H1 (cell line): ENCODE measurements at regions not wholly inside any gene's neighbourhood (a gene's known extent, or its start where the extent isn't known, plus 50 kb on each side); places are given as distances from the start of the nearest gene placed in this dataset.

ENCODE experiments used
- CTCF ChIA-PET: fragments of 300-600 bp; sonication (Branson Sonifier 250); formaldehyde crosslinking; loops from one replicate; lab custom pipeline; 2021; ENCODE audit not compliant: partially characterized antibody; lab: Charles Lee
- POLR2A ChIA-PET: fragments of 300-600 bp; sonication (Branson Sonifier 250); formaldehyde crosslinking; loops from one replicate; lab custom pipeline; 2021; ENCODE audit warnings: inconsistent platforms; ENCODE audit not compliant: partially characterized antibody; lab: Charles Lee
- DNase-seq, 2 experiments: peaks; one replicate each; pipeline versions ENCODE4 v3.0.0 to v3.0.0-alpha.2; 2010 to 2022; ENCODE audit warnings: low spot score in 2 of 2, low read depth in 1 of 2, mixed read lengths in 1 of 2
- FAIRE-seq: peaks from 2 replicates; lab custom pipeline; 2011; peaks lifted over from hg19 to GRCh38; lab: Jason Lieb, UNC
- H2AFZ ChIP-seq: 2 replicates; pipeline ENCODE4 v1.8.1; 2012; ENCODE audit warnings: low read length, inconsistent platforms
- H2AK5ac ChIP-seq: 2 replicates; pipeline ENCODE4 v1.6.1; 2013; ENCODE audit warnings: low read depth, low read length
- H2BK120ac ChIP-seq: replicated peaks from 2 replicates; pipeline ENCODE3; 2013; ENCODE audit warnings: low read depth, low read length, inconsistent platforms
- H2BK12ac ChIP-seq: 2 replicates; pipeline ENCODE4 v1.6.1; 2013; ENCODE audit warnings: low read depth, low read length
- H2BK15ac ChIP-seq: 2 replicates; pipeline ENCODE4 v1.6.1; 2013; ENCODE audit warnings: low read length
- H2BK20ac ChIP-seq: 2 replicates; pipeline ENCODE4 v1.6.1; 2013; ENCODE audit warnings: low read length
- H2BK5ac ChIP-seq: 2 replicates; pipeline ENCODE4 v1.6.1; 2013; ENCODE audit warnings: low read depth, low read length
- H3K14ac ChIP-seq: 2 replicates; pipeline ENCODE4 v1.6.1; 2013; ENCODE audit warnings: inconsistent platforms; ENCODE audit not compliant: insufficient read length
- H3K18ac ChIP-seq: 2 replicates; pipeline ENCODE4 v1.6.1; 2013; ENCODE audit warnings: low read length; ENCODE audit errors: extremely low read depth
- H3K23ac ChIP-seq: 2 replicates; pipeline ENCODE4 v1.6.1; 2013; ENCODE audit warnings: inconsistent platforms; ENCODE audit not compliant: insufficient read length
- H3K23me2 ChIP-seq: 2 replicates; pipeline ENCODE4 v1.6.1; 2013; ENCODE audit warnings: low read depth, low read length
- H3K27ac ChIP-seq: 2 replicates; pipeline ENCODE4 v1.6.1; 2011; ENCODE audit warnings: low read depth, low read length, inconsistent platforms
- H3K27me3 ChIP-seq, 4 experiments: replicated peaks in 1 of 4; 1 replicate in 1 of 4; 2 replicates in 3 of 4; pipeline versions ENCODE4 v1.6.1 to v1.8.1; 2011 to 2013; ENCODE audit warnings: low read length in 3 of 4, mild to moderate bottlenecking in 3 of 4, inconsistent platforms in 2 of 4, mixed read lengths in 2 of 4, moderate library complexity in 1 of 4; ENCODE audit not compliant: control insufficient read depth in 3 of 4, insufficient read depth in 3 of 4; ENCODE audit errors: extremely low read depth in 1 of 4
- H3K36me3 ChIP-seq, 4 experiments: 2 replicates each; pipeline versions ENCODE4 v1.6.1 to v1.8.1; 2011 to 2013; ENCODE audit warnings: mild to moderate bottlenecking in 4 of 4, low read length in 3 of 4, moderate library complexity in 2 of 4, control low read depth in 1 of 4, inconsistent platforms in 1 of 4; ENCODE audit not compliant: insufficient read depth in 4 of 4, control insufficient read depth in 2 of 4
- H3K4ac ChIP-seq: replicated peaks from 2 replicates; pipeline ENCODE3; 2013; ENCODE audit warnings: low read length, low read depth, mixed read lengths, inconsistent platforms; ENCODE audit not compliant: insufficient read length
- H3K4me1 ChIP-seq, 4 experiments: replicated peaks in 1 of 4; 1 replicate in 1 of 4; 2 replicates in 3 of 4; pipeline versions ENCODE4 v1.6.1 to v1.8.1; 2011 to 2013; ENCODE audit warnings: low read length in 3 of 4, inconsistent platforms in 2 of 4, mixed read lengths in 1 of 4; ENCODE audit not compliant: insufficient read depth in 4 of 4, control insufficient read depth in 3 of 4
- H3K4me2 ChIP-seq, 2 experiments: 2 replicates each; pipeline versions ENCODE4 v1.6.1 to v1.8.1; 2011 to 2013; ENCODE audit warnings: low read depth in 2 of 2, low read length in 2 of 2, control low read depth in 1 of 2, inconsistent platforms in 1 of 2, mild to moderate bottlenecking in 1 of 2; ENCODE audit not compliant: insufficient read depth in 1 of 2
- H3K4me3 ChIP-seq, 4 experiments: fragments of 200-600, 300-600 bp in 1 of 4; sonication (generic), shearing (Covaris generic), sonication (Bioruptor Twin) in 1 of 4; 2 replicates each; pipeline versions ENCODE4 v1.5.1 to v1.8.1; 2011 to 2016; ENCODE audit warnings: low read length in 4 of 4, low read depth in 3 of 4, control low read depth in 2 of 4, inconsistent platforms in 2 of 4, mild to moderate bottlenecking in 2 of 4, mixed read lengths in 1 of 4, moderate library complexity in 1 of 4; ENCODE audit not compliant: insufficient read depth in 2 of 4; ENCODE audit errors: extremely low read depth in 1 of 4
- H3K56ac ChIP-seq: replicated peaks from 2 replicates; pipeline ENCODE3; 2013; ENCODE audit warnings: low read depth, mild to moderate bottlenecking, mixed read lengths, low read length, inconsistent platforms; ENCODE audit not compliant: insufficient read length
- H3K79me1 ChIP-seq: 2 replicates; pipeline ENCODE4 v1.6.1; 2013; ENCODE audit warnings: low read depth, low read length, control low read depth
- H3K79me2 ChIP-seq, 2 experiments: 2 replicates each; pipeline versions ENCODE4 v1.6.1 to v1.8.1; 2012 to 2013; ENCODE audit warnings: low read length in 2 of 2, mild to moderate bottlenecking in 2 of 2, inconsistent platforms in 1 of 2; ENCODE audit not compliant: insufficient read depth in 2 of 2, control insufficient read depth in 1 of 2
- H3K9ac ChIP-seq, 4 experiments: replicated peaks in 1 of 4; 1 replicate in 1 of 4; 2 replicates in 3 of 4; pipeline versions ENCODE4 v1.6.1 to v1.8.1; 2011 to 2013; ENCODE audit warnings: low read depth in 3 of 4, low read length in 3 of 4, control low read depth in 2 of 4, mild to moderate bottlenecking in 2 of 4, moderate library complexity in 2 of 4, inconsistent platforms in 1 of 4; ENCODE audit errors: extremely low read depth in 1 of 4
- H3K9me3 ChIP-seq, 2 experiments: 2 replicates each; pipeline versions ENCODE4 v1.6.1 to v1.8.1; 2012 to 2013; ENCODE audit warnings: mild to moderate bottlenecking in 2 of 2, moderate library complexity in 2 of 2, control low read depth in 1 of 2, inconsistent platforms in 1 of 2, low read depth in 1 of 2, low read length in 1 of 2, mixed read lengths in 1 of 2; ENCODE audit not compliant: insufficient read depth in 2 of 2
- H4K20me1 ChIP-seq, 2 experiments: replicated peaks in 1 of 2; 2 replicates each; pipeline versions ENCODE3 to v1.8.1; 2011 to 2013; ENCODE audit warnings: inconsistent platforms in 2 of 2, low read length in 2 of 2, mild to moderate bottlenecking in 1 of 2; ENCODE audit not compliant: insufficient read depth in 2 of 2, control insufficient read depth in 1 of 2
- H4K5ac ChIP-seq: 2 replicates; pipeline ENCODE4 v1.6.1; 2013; ENCODE audit warnings: low read length, low read depth, mixed read lengths, inconsistent platforms; ENCODE audit not compliant: insufficient read length
- H4K8ac ChIP-seq: 2 replicates; pipeline ENCODE4 v1.8.0; 2013; ENCODE audit warnings: mild to moderate bottlenecking, moderate library complexity, low read length, inconsistent platforms; ENCODE audit not compliant: insufficient read depth; ENCODE audit errors: extremely low read depth
- H4K91ac ChIP-seq: replicated peaks from 2 replicates; pipeline ENCODE3; 2013; ENCODE audit warnings: low read length, mixed read lengths, inconsistent platforms; ENCODE audit not compliant: insufficient read length
- ASH2L ChIP-seq: fragments of 200-600, 300-600 bp; sonication (generic); IDR thresholded peaks from one replicate; pipeline ENCODE4 v1.7.1; 2017; ENCODE audit warnings: low read length
- ATF2 ChIP-seq: IDR thresholded peaks from 2 replicates; pipeline ENCODE4 v1.6.1; 2012; ENCODE audit warnings: low read length, inconsistent platforms
- ATF3 ChIP-seq: IDR thresholded peaks from 2 replicates; pipeline ENCODE4 v1.6.1; 2011; ENCODE audit warnings: low read depth, mild to moderate bottlenecking, low read length; ENCODE audit not compliant: insufficient read depth
- BACH1 ChIP-seq: IDR thresholded peaks from 2 replicates; pipeline ENCODE4 v1.6.1; 2012; ENCODE audit warnings: low read length, improper control_type of control experiment
- E2F6 ChIP-seq: IDR thresholded peaks from 2 replicates; pipeline ENCODE4 v1.6.1; 2012; ENCODE audit warnings: inconsistent platforms
- EZH2 ChIP-seq: fragments of 200-600 bp; sonication (generic); IDR thresholded peaks from 2 replicates; pipeline ENCODE4 v1.7.1; 2012; ENCODE audit warnings: low read depth, mild to moderate bottlenecking, moderate library complexity, low read length, inconsistent platforms; ENCODE audit not compliant: severe bottlenecking
- JUN ChIP-seq: IDR thresholded peaks from 2 replicates; pipeline ENCODE4 v1.6.1; 2011; ENCODE audit warnings: low read depth, mild to moderate bottlenecking, improper control_type of control experiment, low read length
- NRF1 ChIP-seq: IDR thresholded peaks from 2 replicates; pipeline ENCODE4 v1.6.1; 2011; ENCODE audit warnings: mild to moderate bottlenecking, low read depth, low read length, improper control_type of control experiment
- PHF8 ChIP-seq: fragments of 200-600 bp; sonication (generic); conservative IDR thresholded peaks from 2 replicates; pipeline ENCODE4 v1.7.1; 2012; ENCODE audit warnings: low read depth, mild to moderate bottlenecking, inconsistent platforms, low read length, moderate library complexity
- POLR2A ChIP-seq, 2 experiments: IDR thresholded peaks; 1 replicate in 1 of 2; 2 replicates in 1 of 2; pipeline ENCODE4 v1.6.1; 2011; ENCODE audit warnings: low read depth in 2 of 2, low read length in 2 of 2, mild to moderate bottlenecking in 2 of 2; ENCODE audit errors: control extremely low read depth in 1 of 2
- SAP30 ChIP-seq: fragments of 300-600 bp; sonication (generic); IDR thresholded peaks from 2 replicates; pipeline ENCODE4 v1.7.1; 2012; ENCODE audit warnings: low read length, moderate library complexity, mild to moderate bottlenecking, inconsistent platforms; ENCODE audit not compliant: insufficient read depth, insufficient replicate concordance
- SP4 ChIP-seq: IDR thresholded peaks from 2 replicates; pipeline ENCODE4 v1.6.1; 2012; ENCODE audit warnings: low read length, inconsistent platforms
- WGBS, 2 experiments: shearing (Covaris generic) in 1 of 2; methylation state at CpG; one replicate each; pipeline versions ENCODE4 v1.1.6 to v1.1.7; 2013 to 2015; ENCODE audit warnings: low lambda C conversion rate in 2 of 2, mixed read lengths in 2 of 2, inconsistent platforms in 1 of 2, low coverage in 1 of 2, missing lambda C conversion rate in 1 of 2; ENCODE audit not compliant: insufficient replicate concordance in 2 of 2, insufficient coverage in 1 of 2, insufficient read length in 1 of 2; ENCODE audit errors: extremely low coverage in 1 of 2, missing lambda C conversion rate in 1 of 2; 5-methylcytosine and 5-hydroxymethylcytosine counted together

- H3K9me3 ChIP-seq: peaks cover 6 to 10% of the 10 kb centered on the region in 2 experiments; a peak in 2 of 4 replicates
- no peak overlapping the region for H2BK12ac ChIP-seq
- H4K8ac ChIP-seq: no peak overlapping the region
- H4K20me1 ChIP-seq: no peaks in the 10 kb centered on the region
- H3K4me2 ChIP-seq: no peak overlapping the region
- H3K56ac ChIP-seq: no peak overlapping the region
- H3K79me1 ChIP-seq: no peaks in the 10 kb centered on the region
- H3K23me2 ChIP-seq: no peaks in the 10 kb centered on the region
- CTCF ChIA-PET: interaction anchor here (0.7 to 2.3 kb wide), 2 partner anchors 10 to 73 kb away, joined by 3 to 6 read pairs; no protein-coding TSS in a partner anchor
- H3K4me1 ChIP-seq: 0 out of 7 replicates have a peak, but pooled peaks cover 0 to 5% (median 0%) of the 10 kb centered on the region in 4 experiments
- H3K4ac ChIP-seq: no peak overlapping the region
- H3K27ac ChIP-seq: no peak overlapping the region
- WGBS, 2 experiments: 90% methylated on average over 3 of the region's 3 CpGs; no CpG with 5 or more reads in 1 of the 2 experiments
- DNase-seq: no peak
- no peak overlapping the region for H2AFZ ChIP-seq
- no peak overlapping the region for H3K14ac ChIP-seq
- FAIRE-seq: no peak
- no peak overlapping the region for H2BK120ac ChIP-seq
- H4K5ac ChIP-seq: no peak overlapping the region
- POLR2A ChIA-PET: no interaction called here
- H2BK20ac ChIP-seq: no peak overlapping the region
- no peak overlapping the region for H3K4me3 ChIP-seq
- H2AK5ac ChIP-seq: no peak overlapping the region
- no peak overlapping the region for H2BK5ac ChIP-seq
- no peak overlapping the region for H3K9ac ChIP-seq
- no peaks in the 10 kb centered on the region for H3K27me3 ChIP-seq
- no peaks in the 10 kb centered on the region for H3K36me3 ChIP-seq
- no peak overlapping the region for H2BK15ac ChIP-seq
- no peak overlapping the region for H4K91ac ChIP-seq
- H3K18ac ChIP-seq: no peak overlapping the region
- no peaks in the 10 kb centered on the region for H3K79me2 ChIP-seq
- H3K23ac ChIP-seq: no peak overlapping the region
- no peak for TF ChIP-seq NRF1
- no peak for TF ChIP-seq E2F6
- TF ChIP-seq ASH2L: no peak
- no peak for TF ChIP-seq ATF3
- no peak for TF ChIP-seq JUN
- TF ChIP-seq EZH2: no peak
- no peak for TF ChIP-seq POLR2A (IDR thresholded peaks at IDR 0.05; ENCODE audit: control extremely low read depth in 1 of 2, low read depth in 2 of 2, low read length in 2 of 2)
- no peak for TF ChIP-seq SAP30
- no peak for TF ChIP-seq ATF2
- no peak for TF ChIP-seq BACH1
- no peak for TF ChIP-seq SP4
- TF ChIP-seq PHF8: no peak
Measured at GRCh38 chr5:74975582-74975981, 76.8 kb downstream of the GCNT4 start.
